Limb (tissue), 2 donors: ENCODE measurements at regions not wholly inside any gene's neighbourhood (a gene's known extent, or its start where the extent isn't known, plus 50 kb on each side); places are given as distances from the start of the nearest gene placed in this dataset.
A peak's percentile ranks its signal among the peaks of the same experiment; 100 is the strongest.

Source experiments
- DNase-seq, 2 donors: peaks; one replicate each; pipeline ENCODE4 v3.0.0-alpha.2; 2016; ENCODE audit errors: extremely low spot score in 2 of 2

DNA sequence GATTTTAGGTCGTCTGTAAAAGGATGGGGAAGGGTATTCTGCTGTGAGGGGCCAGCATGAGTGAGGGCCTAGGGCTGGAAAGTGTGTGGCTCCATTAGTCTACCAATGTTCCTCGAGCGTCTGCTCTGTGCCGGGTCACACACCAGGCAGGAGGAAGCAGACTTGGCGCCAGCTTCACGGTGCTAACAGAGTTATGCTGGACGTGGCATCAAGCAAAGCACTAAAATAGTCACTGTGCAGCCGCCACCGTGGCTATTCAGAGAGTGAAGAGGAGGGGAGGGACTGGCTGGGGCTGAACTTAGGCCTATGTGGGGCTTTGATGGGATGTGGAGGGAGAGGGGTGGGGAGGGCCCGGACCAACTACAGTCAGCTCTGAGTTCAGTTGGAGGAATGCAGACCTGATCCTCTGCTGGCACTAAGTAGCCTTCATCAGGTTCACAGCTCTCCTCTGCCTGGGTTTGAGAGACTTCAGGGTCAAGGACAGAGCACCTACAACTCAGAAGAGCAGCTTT lies 83.9 kb upstream of the MSX1 start:
- DNase-seq = no peak

DNA sequence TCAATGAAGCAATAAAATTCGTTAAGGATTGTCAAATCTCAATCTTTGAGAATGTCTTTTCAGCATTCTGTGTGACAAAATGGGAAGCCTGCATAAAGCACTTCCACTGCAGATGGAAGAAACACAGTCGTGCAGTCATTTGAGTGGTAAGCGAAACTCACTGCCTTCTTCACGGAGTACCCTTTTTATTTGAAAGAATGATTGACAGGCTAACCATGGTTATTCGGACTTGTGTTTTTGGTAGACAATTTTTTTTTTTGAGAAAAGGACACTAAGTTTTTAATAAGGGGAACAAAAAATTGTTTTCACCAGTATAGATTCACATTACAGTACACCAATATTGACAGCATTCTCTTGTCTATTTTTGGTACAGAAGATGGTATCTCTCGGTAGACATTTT lies 86.9 kb upstream of the MSX1 start:
- DNase-seq = no peak

DNA sequence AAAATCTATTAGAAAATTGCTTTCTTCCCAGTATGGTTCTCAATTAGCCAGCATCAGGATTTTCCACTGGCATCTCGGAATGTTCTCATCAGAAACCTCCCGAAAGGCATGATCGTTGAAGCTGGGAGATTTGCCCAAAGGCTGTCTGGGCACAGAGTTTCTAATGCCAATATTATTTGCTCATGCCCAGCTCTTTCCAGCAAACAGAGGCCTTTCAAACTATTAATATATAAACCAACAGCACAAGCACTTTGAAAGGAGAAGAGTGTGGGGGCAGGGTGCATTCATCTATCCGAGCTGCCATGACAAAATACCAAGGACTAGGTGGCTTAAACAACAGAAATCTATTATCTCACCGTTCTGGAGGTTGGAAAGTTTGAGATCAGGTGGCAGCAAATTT lies 88.3 kb upstream of the MSX1 start:
- no peak for DNase-seq

DNA sequence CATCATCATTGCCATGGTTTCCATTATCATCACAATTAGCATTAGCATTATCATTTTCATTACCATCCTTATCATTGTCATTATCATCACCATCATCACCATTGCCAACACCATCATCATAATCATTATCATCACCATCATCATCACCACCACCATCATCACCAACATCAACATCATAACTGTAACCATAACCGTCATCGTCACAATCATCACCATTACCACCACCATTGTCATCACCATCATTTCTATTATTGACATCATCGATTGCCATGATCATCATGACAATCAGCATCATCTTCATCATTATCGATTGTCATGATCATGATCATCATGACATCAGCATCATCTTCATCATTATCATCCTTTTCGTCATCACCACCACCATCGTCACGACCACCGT lies 88.9 kb upstream of the MSX1 start:
- no peak for DNase-seq

DNA sequence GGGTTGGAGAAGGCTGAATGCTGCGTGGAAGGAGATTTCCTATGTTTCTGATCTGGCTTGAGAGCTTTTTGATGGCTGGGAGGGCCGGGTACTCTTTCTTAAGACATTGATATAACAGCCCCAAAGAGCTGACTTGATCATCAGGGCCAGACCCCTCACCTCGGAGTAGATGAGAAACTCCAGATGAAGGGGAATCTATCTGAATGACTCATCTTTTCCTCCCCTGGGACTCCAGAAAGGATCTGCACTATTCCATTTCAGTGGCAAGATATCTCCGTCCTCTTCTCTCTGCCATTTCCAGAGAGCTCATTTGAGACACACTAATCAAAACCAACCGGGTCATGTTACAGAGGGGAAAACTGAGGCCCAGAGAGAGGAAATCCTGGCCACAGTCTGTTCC lies 92.9 kb upstream of the MSX1 start:
- DNase-seq = no peak

DNA sequence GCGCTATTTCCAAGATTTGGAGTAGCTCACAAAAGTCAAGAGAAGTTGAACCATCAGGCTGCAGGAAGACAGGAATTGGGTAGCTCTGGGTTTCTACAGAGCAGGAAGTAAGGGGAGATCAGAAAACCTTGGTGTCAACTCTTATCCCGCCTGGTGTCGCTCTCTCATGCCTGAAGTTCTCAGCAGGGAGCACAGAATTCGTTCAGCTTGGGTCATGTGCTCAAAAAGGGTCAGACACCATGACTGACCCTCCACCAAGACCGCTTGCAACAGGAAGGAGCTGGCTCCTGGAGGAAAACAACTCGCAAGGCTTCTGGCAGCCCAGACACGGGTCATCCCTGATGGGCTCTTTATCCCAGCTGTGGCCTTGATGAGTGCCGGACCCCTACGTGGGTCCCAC lies 93.7 kb upstream of the MSX1 start:
- no peak for DNase-seq

DNA sequence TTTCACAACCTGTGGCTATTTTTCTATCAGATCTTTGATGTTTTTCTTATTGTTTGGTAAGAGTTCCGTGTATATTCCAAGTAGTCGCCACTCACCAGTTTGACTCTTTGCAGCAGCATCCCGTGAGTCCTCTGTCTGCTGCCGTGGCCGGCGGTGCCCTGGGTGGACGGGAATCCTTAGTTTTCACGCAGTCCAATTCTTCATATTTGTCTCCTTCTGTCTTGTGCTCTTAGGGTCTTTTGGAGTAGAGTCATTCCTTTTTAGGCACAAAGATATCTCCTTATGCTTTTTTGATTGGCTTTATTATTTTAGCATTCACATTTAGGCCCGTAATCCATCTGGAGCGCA lies 94.9 kb upstream of the MSX1 start:
- no peak for DNase-seq

DNA sequence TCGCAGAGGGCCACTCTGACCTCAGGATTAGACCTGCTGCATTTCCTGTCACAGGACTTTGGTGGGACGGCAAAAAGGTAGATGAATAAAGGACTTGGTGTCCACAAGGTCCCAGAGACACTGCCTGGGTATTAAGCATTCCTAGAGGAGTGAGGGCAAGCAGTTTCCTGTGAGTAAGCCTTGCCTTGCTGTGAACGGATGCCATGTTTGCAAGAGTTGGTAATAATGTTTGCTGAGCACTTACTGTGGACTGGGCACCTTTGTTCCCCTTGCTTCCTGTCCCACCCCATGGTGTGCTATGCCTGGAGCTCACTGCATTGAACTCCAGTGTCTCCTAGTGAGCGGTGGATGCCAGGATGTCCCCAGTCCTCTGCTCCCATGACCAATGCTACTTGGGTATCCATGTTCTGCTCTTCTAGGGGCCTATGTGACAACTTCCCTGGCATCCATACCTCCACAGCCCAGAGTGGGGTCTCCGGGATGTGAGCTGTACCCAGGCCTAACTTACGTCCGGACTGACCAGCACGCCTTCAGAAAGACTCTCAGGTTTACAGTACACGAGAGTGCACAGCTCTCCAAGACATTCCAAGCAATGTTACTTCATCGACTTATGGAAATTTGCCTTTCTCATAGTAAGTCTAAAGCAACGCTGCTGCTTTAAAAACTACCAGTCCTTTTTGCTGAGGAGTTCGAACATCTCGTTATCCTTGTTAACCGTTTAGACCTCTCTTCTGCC lies 95.5 kb upstream of the MSX1 start:
- no peak for DNase-seq

DNA sequence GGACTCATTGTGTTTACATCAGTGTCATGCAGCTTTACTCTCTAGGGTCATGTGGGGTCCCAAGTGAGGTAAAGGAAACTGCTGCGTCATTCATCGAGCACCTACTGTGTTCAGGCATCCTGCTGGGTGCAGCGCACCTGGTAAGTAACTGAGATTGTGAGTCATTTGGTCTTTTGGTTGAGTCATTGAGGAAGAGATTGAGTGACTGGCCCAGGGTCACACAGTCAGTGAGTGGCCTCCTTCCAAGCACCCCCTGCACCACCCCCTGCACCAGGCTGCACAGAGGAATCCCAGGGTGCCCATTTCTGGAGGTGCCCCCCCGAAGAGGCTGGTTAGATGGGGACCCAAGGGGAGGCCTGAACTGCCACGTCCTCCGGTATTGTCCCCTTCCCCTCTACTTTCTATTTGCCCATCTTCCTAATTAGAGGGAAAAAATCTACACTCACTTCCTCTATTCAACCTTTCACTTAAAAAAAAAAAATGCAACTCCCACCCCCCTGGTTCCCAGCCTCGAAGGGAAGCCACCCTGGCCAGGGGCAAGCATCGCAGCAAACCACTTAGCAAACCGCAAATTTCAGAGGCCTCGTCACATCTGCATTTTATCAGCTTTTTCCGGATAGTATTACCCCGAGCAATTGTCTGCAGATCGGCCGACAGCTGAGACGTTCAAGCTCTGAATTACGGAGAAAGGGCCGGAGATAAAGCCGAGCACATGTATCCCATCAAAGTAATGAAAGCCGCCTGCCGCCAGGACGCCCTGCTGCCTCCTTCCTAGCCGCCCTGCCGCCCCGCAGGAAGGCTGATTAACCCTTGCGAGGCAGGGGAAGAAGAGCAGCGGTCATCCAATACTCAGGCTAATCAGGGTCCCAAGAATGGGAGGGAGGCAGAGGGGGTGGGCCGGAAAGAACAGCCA lies 96.3 kb upstream of the MSX1 start:
- DNase-seq = peak; percentile 34 to 52

DNA sequence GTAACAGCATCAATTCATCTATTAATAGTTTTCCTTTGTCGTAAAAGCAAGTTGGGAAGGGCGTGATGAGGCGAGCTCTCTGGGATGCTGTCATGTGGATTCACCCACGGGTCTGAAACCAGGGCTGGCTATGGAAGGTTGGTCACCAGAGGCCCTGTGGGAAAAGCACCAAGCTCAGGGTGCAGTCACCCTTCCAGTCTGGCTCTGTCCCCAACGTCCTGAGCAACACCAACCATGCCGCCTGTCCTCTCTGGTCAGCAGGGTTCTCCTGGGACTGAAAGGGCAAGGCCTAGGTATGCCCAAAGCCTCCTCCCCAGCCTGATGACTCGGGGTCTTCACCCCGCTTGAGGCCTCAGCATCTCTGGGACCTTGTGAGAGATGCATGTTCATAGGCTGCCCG lies 97.2 kb upstream of the MSX1 start:
- DNase-seq = no peak

DNA sequence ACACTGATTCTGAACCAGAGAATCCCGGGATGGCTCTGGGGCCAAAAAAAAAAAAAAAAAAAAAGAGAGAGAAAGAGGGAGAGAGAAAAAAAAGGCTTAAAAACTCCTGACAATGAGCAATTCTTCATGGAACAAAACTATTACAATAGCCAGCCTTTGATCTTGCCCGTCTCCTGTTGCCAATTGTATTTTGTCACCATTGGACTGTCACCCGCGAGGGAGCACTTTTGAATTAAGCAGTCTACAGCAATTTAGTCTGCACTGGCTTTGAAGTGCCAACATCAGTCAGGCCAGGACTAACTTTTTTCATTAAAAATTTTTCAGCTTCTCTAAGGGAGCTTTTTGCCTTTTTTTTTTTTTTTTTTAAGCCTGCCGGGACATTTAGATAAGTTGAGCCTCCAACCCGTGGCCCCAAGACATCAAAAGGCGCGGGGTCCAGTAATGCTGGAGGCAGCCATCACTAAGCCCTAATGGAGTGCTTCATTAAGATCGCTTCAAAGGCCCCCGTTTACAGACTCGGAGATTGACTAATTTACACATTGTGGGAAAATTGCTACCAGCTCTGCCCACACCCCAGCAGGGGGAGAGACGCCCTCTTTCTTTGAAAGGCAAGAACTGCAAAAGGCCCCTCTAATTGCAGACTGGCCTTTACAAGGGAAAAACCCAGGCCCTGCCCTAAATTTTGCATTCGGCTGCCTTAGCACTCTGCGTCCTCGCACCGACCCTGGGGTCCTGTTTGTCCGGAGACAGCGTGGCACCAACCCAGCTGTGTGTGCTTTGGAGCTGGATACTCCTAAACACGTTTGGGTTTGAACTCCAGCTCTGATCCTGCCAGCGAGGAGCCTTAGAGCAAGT lies 98.1 kb upstream of the MSX1 start:
- DNase-seq = no peak

DNA sequence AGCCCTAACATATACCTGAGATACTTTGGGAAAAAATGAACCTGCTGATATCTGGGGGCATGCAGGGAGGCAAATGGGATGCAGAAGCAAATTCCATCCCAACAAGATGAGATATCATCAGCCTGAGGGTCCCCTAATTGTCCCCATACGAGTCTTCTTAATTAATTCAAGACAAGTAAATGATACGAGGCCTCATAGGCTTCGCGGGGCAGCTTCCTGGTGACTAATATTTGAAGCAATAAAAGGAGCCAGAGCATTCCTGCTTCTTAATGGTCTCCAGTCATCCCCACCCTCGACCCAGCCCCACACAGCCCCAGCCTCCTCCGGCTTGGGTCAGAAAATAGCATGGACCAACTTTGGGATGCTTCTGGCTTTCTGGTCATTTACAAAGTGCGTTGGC lies 99.6 kb upstream of the MSX1 start:
- DNase-seq = no peak

DNA sequence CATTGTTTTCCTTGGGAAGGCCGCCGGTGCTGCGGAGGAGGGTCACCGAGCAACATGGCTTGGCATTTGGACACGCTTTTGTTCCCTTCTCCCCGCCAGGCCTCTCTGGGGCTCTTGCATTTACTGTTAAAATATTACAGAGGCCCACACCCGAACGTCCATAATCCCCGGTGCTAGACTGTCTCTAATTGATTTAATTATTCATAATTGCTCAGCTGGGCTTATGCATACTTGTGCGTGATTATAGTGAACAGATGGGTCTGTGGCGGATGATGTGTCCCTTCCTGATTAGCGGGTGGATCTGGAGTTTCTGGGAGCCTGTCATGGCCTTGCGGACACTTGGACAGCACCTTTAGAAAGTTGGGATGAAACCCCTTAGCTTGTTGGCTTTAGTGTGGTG lies 100.2 kb upstream of the MSX1 start:
- no peak for DNase-seq

DNA sequence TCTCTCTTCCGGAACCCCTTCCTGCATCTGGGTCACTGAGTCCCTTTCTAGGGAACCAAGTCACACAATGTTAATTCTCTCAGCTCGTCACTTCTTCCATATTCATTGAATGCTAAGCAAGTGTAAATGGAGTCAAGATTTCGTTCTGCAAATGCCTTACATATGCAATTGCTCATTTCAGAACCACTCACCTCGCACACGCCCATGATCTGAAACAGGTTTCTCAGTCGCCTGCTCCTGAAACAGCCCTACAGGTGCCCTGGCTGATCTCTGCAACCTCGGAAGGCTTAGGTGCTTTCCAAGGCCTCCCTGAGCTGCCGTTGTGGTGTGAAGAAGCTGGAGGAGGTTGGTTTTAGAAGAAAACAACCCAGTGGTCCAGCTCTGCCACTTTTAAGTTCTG lies 100.8 kb upstream of the MSX1 start:
- DNase-seq = no peak

DNA sequence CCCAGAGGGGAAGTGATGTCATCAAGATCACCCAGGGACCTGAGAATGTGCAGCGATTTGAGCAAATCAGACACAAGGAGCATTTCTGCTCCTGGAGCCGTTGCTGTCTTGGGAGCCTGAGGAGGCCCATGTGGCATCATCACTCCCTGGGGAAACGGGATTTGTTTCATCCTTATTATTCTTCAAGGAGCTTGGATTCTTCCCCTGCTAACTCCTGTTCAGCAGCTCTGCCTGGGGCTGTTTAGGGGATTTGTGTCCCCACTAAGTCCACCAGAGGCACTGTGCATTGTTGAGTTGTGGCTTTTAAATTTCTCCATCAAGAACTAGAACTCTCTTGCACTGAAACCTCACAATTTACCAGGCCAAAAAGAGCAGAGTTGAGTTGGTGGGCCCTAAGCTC lies 104.2 kb upstream of the MSX1 start:
- DNase-seq = no peak

DNA sequence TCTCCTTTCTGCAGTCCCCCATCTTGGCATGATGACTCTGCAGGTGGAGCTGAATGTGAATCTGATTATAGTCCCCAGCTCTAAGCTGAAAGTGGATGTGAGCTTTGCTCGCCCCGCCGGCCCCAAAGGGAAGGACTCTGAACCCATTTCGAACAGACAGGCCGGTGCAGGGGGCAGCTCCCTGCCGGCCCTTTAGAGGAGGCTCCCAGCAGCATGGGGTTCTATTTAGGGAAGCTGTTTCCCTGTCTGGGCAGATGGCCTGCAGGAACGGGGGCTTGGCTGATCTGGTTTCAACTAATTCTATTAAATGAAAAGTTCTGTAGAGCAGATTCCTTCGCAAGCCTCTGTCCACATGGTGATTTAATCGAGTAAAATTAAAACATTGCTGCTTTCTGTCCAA lies 104.8 kb upstream of the MSX1 start:
- DNase-seq = no peak

DNA sequence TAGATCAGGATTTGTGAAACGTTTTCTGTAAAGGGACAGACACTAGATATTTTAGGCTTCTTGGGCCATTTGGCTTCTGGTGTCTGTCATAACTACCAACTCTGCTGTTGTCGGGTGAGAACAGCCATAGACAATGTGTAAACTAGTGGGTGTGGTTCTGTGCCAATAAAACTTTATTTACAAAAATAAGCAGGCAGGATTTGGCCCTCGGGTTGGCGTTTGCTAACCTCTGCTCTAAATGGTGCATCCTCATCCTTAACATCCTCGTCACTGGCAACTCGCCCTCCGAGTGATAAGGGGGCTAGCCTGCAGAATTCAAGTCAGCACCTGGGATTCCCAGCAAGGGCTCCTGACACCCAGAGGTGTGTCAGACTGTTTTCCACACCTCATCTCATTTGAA lies 105.8 kb upstream of the MSX1 start:
- DNase-seq = no peak

DNA sequence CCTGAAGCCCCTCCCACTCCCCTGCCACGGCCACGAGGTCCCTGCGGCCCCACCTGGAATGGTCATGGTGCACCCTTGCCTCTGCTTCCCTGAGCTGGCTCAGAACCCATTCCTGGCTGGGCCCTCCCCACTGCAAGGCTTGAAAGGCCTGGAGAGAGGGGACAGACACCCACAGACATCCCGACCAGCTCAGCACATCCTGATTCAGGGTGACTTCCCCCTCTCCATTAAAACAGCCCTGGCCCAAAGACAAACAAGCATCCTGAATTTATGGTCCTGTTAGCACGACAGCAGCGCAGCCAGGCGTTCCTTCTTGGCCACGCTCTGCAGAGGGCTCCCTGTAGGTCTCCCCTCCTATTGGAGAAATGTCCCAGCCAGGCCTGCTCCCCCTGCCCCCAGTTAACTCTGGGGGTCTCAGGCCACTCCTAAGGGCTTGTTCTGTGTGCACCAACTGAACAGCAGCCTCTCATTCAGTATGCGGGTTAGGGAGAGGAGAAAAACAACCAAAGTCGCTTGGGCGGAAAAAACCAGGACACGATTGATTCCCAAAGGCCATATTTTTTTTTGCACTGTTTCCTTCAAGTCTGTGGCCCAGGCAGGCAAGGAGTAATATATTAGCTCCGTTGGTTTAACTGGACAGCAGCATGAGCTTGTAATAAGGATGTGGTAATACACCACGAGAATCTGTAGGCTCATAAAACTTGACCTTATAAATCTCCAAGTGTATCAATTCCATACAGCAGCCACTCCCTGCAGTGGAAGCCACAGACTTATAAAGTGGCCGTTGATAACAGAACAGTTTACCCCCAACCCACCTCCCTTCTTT lies 106.7 kb upstream of the MSX1 start:
- DNase-seq = no peak

DNA sequence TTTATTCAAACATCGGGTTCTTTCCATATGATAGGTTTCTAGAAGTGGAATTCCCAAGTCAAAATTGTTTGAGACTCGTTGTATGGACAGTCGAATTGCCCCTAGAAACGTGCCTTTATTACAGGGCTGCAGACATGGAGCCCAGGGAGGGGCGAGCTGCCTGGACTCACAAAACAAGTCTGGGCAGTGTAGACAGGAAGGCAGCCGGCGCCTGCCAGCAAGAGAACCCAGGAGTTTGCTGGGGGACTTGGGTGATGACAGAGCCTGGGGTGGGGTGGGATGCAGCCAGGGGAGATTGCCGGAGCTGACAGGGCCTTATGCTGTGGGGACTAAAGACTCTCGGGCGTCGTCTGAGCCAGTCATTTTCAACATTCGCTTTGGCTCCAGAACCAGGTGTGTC lies 107.4 kb upstream of the MSX1 start:
- no peak for DNase-seq

DNA sequence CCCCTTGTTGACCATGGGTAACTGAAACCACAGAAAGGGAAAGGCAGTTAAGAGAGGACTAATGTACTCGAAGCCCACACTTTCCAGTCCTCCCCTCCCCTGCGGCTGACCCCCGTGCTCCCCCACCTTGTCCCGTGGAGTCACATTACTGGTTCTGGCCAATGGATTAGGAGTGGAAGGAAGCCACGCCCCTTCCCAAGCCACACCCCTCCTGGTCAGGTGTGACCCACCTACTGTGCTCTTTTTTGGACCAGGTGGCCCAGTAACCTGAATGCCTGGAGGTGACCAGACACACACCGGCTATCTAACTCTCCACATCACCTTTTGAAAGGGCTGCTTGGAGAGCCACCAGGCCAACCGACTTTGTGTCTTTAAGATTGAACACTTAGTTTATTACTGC lies 109.3 kb upstream of the MSX1 start:
- DNase-seq = no peak

DNA sequence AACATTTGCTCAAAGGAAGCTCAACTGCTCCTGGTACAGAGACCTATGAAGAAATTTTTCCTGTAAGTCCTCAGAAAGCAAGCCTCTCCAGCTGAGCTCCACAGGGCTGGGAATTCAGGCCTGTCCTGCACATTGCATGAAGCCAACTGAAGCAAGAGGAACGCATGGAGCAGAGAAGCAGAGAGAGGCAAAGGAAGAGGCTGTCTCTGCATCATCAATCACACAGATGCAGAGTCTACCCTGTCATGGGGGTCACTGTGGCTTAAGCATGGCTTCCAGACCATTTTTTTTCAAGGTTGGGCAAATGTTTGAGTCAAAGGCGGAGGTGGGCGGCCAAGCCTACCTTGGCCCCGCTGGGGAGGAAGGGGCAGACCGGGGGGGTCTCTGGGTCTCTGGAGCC lies 110.3 kb upstream of the MSX1 start:
- no peak for DNase-seq
